Stimulated activated CD8-positive, alpha-beta memory T cell treated with anti-CD3 and anti-CD28 coated beads, Interleukin-4, amount 100 ng/mL, for 1 hour (primary cell): ENCODE measurements at regions not wholly inside any gene's neighbourhood (a gene's known extent, or its start where the extent isn't known, plus 50 kb on each side); places are given as distances from the start of the nearest gene placed in this dataset.
"Not testable (repeated sequence)": the region's sequence is repeated elsewhere in the genome, so short reads cannot be mapped to it uniquely, and the experiment has no call there.

Experiments used
- DNase-seq, 2 donors: peaks; one replicate each; pipeline ENCODE4 v3.0.0-alpha.2; 2020; ENCODE audit warnings: low read depth in 2 of 2, low spot score in 1 of 2

DNA sequence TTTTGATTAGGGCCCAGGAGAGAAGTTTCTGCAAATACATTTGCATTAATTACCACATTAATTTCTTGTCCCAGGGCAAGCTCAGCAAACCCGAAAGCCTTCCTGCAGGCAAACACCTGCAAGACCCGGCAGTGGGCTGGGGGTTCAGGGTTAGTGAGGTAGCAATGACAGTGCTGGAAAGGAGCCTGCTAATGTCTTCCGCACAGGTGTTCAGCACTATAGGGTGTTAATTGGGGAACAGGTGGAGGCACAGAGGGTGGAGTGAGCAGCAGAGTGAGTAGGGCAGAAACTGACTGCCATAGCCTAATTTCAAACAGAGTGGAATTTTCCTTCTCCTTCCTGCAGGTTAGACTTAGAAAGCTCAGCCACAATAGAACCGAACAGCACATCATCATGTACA is 50.9 kb upstream of the UBASH3B start:
- DNase-seq, result no peak

- no peak for DNase-seq
Observed at GRCh38 chr11:122601141-122602125, 54.1 kb upstream of the UBASH3B start.

DNA sequence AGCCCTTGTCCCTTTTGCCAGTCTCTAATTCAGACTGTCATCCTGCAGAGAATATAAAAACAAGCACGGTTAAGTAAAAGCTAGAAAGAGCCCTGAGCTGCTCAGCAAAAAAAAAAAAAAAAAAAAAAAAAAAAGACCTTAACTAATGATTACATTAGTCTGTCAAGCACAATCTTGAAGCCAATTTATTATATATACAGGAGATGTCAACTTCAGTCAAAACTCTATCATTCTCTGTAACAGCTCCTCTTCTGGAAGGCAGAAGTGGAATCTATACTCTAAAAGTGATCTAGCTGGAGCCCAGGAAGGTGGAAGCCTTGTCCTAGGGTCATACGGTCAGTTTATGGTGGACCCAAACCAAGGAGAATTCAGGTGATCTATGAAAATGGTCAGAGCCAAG is 55.2 kb upstream of the UBASH3B start:
- no peak for DNase-seq

GRCh38 chr11:122599434-122599833 is 56.1 kb upstream of the UBASH3B start:
- no peak for DNase-seq

DNA sequence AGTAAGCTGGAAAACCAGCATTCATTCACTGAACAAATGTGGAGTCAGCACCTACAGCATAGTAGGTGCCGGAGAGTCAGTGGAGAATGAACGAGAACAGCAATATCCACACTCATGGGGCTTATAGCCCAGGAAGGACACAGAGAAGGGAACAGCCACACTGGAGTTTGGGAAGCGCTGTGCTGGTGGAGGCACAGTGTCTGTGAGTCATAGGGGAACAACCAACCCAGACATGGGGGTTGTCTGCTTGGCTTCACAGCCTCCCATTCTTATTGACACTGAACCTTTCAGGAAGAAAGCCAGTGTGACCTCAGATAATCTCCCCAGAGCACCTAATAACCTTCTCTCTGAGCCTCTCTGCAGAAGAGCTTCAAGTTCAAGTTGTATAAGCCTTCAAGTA is 56.6 kb upstream of the UBASH3B start:
- DNase-seq, result no peak

- DNase-seq, result no peak
Observed at GRCh38 chr11:122597511-122597910, 58.0 kb upstream of the UBASH3B start.

GRCh38 chr11:122594986-122595645 is 60.4 kb upstream of the UBASH3B start:
- no peak for DNase-seq

- no peak for DNase-seq
Observed at GRCh38 chr11:122593473-122594420, 61.8 kb upstream of the UBASH3B start.

GRCh38 chr11:122592641-122593040 is 62.9 kb upstream of the UBASH3B start:
- no peak for DNase-seq

GRCh38 chr11:122584670-122585069 is 70.9 kb upstream of the UBASH3B start:
- DNase-seq, result no peak

DNA sequence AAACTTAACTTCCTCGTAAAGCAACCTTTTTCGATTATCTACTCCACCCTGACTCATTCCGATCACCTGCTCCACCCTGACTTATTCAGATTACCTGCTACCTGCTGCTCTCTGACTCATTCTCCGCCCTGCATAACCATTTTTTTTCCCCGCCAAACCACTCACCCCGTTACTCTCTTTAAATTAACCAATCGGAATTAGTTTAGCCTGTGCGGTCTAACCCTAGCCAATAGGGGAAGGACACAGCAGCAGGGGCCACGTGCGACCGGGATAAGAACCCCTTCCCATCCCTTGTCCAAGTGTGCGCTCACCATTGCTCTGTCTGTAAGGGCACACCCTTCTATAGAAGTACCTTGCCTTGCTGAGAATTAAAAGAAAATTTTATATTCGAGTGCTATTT is 75.5 kb upstream of the UBASH3B start:
- not testable (repeated sequence) for DNase-seq

DNA sequence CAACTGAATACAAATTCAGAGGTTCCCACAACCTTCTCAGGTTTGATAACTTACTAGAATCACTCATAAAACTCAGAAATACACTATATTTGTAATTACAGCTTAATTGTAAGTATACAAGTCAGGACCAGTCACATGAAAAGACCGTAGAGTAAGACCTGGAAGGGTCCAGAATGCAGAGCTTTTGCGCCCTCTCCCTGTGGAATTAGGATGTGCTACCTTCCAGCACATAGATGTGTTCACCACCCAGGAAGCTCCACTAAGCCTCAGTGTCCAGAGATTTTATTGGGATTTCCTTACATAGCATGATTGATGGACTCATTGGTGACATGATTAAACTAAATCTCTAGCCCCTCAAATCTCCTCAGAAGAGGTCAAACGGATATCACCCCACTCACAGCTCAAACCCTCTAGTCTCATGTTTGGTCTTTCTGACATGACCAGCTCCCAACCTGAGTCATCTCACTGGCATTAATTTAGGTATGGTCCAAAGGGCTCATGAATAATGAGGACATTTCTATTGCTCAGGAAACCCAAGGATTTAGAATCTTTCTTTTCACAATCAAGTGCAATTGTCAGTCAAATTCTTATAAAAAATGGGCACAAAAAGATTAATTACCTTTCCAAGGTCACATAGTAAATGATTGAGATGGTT is 77.2 kb upstream of the UBASH3B start:
- DNase-seq, result no peak

- DNase-seq, result no peak
Observed at GRCh38 chr11:122572592-122572991, 82.9 kb upstream of the UBASH3B start.

GRCh38 chr11:122563761-122564160 is 91.8 kb upstream of the UBASH3B start:
- DNase-seq, result no peak

DNA sequence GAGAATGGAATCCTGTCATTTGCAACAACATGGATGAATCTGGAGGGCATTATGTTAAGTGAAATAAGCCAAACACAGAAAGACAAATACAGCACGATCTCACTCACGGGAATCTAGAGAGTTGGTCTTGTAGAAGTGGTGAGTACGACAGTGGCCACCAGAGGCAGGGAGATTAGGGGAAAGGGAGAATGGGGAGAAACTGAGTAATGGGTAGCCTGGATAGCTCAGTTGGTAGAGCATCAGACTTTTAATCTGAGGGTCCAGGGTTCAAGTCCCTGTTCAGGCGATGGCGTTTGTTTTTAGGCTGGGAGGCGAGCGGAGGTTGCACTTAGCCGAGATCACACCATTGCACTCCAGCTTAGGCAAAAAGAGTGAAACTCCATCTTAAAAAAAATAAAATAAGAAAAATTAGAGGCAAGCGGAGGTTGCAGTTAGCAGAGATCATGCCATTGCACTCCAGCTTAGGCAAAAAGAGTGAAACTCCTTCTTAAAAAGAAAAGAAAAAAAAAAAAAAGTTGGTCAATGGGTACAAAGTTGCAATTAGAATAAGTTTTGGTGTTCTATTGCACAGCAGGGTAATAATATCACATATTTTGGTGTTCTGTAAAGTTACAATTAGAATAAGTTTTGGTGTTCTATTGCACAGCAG is 95.7 kb upstream of the UBASH3B start:
- DNase-seq, result no peak

GRCh38 chr11:122559218-122559617 is 96.3 kb upstream of the UBASH3B start:
- DNase-seq, result not testable (repeated sequence)

GRCh38 chr11:122557163-122557562 is 98.4 kb upstream of the UBASH3B start:
- not testable (repeated sequence) for DNase-seq

DNA sequence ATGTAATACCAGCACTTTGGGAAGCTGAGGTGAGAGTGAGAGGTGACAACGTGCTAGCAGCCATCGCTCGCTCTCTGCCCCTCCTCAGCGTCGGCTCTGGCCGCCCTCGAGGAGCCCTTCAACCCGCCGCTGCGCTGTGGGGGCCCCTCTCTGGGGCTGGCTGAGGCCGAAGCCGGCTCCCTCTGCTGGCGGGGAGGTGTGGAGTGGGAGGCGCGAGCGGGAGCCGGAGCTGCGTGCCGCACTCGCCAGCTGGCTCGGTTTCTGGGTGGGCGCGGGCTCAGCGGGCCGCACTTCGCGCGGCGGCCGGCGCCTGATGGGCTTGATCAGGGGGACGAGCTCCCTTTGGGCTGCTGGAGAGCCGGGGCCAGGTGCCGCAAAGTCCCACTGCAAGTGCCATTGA is 98.9 kb upstream of the UBASH3B start:
- DNase-seq, result no peak

DNA sequence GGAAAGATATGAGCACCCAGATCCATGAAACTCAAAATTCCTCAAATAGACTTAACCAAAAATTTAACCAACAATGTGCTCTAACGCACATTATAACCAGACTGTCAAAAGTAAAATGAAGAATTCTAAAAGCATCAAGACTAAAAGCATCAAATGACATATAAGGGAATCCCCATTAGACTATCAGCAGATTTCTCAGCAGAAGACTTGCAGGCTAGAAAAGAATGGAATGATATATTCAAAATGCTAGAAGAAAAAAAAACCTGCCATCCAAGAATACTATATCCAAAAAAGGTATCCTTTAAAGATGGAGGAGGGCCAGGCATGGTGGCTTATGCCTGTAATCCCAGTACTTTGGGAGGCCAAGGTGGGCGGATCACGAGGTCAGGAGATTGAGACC is 117.5 kb upstream of the UBASH3B start:
- DNase-seq, result no peak

DNA sequence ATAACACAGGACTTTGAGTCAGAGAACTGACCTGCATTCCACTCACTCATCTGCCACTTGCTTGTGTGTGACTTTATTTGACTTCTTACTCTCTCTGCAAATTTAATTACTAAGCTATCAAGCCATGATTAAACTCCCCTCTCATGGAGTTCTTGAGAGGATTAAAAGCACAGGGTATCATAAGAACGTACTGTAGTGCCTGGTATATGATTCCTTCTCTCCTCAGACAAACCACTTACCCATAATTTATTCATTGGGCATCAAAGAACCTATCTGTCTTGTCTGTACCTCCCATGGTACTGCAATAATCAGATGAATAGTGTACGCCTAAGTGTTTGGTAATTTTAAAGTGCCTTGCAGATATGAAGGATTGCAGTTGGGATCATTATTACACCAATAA is 130.6 kb upstream of the UBASH3B start:
- DNase-seq, result no peak
